Renal pelvis (tissue), 1 donor: ENCODE measurements at regions not wholly inside any gene's neighbourhood (a gene's known extent, or its start where the extent isn't known, plus 50 kb on each side); places are given as distances from the start of the nearest gene placed in this dataset.
A peak's percentile ranks its signal among the peaks of the same experiment; 100 is the strongest.
"Not testable (repeated sequence)": the region's sequence is repeated elsewhere in the genome, so short reads cannot be mapped to it uniquely, and the experiment has no call there.

Experiments used
- DNase-seq: peaks from one replicate; pipeline ENCODE4 v3.0.0-alpha.2; 2013

DNA sequence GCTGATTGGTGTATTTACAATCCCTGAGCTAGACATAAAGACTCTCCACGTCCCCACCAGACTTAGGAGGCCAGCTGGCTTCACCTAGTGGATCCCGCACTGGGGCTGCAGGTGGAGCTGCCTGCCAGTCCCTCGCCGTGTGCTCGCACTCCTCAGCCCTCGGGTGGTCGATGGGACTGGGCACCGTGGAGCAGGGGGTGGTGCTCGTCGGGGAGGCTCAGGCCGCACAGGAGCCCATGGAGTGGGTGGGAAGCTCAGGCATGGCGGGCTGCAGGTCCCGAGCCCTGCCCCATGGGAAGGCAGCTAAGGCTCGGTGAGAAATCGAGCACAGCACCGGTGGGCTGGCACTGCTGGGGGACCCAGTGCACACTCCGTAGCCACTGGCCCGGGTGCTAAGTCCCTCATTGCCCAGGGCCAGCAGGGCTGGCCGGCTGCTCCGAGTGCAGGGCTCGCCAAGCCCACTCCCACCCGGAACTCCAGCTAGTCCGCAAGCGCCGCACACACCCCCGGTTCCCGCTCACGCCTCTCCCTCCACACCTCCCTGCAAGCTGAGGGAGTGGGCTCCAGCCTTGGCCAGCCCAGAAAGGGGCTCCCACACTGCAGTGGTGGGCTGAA lies 1441.2 kb upstream of the ACVR2A start:
- DNase-seq: not testable (repeated sequence)

DNA sequence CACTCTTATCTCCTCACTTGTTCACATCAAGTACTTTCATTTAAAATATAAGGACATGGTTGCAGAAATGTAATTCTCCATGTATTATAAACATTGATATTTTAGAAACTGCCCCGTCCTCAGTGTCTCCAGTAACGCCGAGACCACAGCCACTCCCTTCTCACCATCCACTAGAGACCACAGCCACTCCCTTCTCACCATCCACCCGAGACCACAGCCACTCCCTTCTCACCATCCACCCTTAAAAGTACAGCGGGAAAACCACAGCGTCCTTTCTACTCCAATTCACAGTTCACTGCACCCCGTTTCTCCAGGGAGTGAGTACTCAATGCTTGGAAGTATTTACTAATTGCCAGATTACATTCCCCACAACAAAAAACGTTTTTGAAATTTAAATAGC lies 1452.2 kb upstream of the ACVR2A start:
- no peak for DNase-seq

- no peak for DNase-seq
Observed at GRCh38 chr2:146392186-146392585, 1452.6 kb upstream of the ACVR2A start.

- DNase-seq: no peak
Observed at GRCh38 chr2:146388757-146389156, 1456.1 kb upstream of the ACVR2A start.

DNA sequence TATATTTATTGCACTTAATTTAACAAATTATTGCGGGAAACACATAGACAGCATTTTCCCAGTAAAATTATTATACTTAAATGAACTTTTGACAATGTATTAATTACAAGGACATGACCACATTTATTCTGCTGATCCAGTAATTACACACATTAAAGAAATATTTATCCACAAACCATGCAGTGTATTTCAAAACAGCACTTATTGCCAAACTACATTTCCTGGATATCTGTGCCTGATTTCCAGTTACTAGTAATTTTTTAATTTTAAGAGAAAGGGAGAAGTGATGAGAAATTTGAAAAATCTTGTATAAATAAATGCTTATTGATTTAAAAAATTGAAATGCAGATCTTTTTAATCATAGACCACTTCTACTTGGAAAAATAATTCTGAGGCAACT lies 1458.7 kb upstream of the ACVR2A start:
- DNase-seq: peak; percentile 4

- no peak for DNase-seq
Observed at GRCh38 chr2:146385031-146385430, 1459.8 kb upstream of the ACVR2A start.

DNA sequence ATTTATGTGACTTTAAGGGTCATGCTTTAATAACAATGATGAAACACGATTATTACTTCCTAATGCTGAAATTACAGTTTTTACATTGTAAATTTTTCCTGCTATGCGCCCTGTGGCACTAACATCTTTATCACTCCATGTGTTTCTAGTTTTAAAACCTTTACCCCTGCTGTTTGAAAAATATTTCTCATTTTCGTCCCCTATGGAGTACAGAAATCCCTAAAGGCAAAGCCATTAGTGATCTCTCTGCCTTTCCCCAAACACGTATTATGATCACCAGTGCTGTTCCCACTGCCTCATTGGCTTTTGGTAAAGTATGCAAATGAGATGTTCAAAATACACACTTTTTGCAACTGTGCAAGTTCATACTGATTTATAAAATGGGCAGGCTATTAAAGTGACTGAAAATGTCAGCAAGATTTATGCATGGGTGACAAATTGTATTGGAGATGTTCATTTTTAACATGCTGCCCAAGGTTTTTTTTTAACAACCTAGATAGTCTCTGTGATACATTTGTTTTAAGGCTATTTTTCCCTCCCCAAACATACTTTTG lies 1468.2 kb upstream of the ACVR2A start:
- DNase-seq: no peak

DNA sequence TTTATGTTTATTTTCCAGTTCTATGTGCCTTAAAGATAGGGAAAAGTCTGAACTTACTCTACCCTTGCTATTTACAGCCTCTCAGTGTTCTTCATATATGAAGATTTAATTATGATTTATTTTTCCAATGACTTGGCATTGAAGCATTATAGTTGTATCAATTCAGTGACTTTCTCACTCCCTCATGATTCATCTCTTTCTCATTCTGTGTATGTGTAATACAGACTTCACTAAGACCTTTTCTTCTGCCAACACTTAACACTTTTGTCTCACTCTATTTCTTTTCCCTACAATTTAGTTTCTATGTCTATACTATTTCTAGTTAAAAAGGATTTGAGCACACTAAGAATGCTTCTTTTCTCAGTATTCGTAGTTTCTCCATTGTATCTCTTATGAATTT lies 1470.3 kb upstream of the ACVR2A start:
- DNase-seq: no peak

DNA sequence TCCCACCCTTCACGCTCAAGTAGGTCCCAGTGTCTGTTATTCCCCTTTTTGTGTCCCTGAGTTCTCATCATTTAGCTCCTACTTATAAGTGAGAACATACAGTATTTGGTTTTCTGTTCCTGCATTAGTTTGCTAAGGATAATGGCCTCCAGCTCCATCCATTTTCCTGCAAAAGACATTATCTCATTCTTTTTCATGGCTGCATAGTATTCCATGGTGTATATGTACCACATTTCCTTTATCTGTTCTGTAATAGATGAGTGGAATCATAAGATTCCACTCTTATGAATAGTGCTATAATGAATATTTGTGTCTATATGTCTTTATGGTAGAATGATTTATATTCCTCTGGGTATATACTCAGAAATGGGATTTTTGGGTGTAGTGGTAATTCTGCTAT lies 1473.5 kb upstream of the ACVR2A start:
- DNase-seq: not testable (repeated sequence)

- DNase-seq: no peak
Observed at GRCh38 chr2:146370826-146371225, 1474.0 kb upstream of the ACVR2A start.

DNA sequence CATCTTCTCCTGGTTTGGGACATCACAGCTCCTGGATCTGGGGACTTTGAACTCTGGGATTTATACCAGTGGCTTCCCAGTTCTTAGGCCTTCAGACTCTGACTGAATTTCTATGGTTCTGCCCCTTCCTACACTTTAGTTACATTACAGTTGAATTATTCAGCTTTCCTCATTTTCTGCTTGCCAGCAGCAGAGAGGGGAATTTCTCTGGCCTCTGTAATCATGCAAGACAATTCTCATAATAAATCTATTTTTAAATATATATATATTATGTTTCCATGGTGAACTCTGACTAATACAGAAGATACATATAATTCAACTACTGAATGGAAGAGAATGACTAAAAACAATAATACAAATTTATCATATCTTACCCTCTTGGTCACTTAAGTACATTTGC lies 1478.6 kb upstream of the ACVR2A start:
- DNase-seq: no peak

DNA sequence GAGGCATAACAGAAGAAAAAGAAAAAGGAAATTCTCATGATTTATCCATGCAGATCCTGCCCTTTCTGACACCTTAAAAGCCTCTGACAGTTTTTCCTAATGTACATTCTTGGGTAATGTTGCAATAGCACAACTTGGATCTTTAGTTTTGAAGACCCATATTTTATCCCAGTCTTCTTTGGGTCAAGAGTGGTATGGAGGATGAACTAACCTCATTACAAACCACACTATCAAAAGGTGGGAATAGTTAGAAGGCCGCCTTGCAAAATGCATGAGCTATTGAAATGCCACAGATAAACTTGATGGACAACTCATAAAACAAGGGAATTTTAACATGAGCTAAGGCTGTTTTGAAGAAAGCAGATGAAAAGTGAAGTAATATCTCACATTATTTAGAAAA lies 1479.8 kb upstream of the ACVR2A start:
- DNase-seq: no peak

- no peak for DNase-seq
Observed at GRCh38 chr2:146363731-146364130, 1481.1 kb upstream of the ACVR2A start.

DNA sequence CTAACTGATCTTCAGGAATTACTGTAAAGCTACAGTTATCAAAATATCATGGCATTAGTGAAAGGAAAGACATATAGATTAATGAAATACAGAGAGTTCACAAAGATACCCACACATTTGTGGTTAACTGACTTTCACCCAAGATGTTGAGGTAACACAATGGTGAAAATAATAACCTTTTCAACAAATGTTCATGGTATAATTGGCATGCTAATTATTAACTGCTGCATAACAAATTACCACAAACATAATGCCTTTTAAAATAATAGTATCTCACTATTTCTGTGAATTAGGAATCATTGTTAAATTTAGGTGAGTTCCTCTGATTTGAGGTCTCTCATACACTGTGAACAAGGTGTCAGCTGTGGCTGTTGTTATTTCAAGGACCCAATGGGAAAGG lies 1493.1 kb upstream of the ACVR2A start:
- DNase-seq: no peak

- DNase-seq: no peak
Observed at GRCh38 chr2:146349334-146349733, 1495.5 kb upstream of the ACVR2A start.

DNA sequence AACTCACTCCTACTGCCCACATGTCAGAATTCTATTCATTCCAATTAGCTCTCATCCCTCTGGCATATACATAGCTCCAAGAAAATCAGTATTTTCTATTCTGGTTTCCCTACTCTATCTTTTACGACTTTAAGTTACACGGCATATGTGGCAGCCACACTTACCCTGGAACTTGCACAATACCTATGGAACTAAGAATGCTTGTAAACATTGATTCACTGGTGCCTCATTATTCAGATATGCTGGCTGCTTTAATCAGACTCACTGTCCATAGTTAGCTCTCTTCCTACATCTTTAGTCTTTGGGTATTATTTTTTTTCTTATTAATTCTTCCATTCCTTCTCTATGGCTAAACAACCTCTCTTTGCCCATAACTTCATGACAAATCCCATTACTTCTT lies 1519.9 kb upstream of the ACVR2A start:
- DNase-seq: no peak

DNA sequence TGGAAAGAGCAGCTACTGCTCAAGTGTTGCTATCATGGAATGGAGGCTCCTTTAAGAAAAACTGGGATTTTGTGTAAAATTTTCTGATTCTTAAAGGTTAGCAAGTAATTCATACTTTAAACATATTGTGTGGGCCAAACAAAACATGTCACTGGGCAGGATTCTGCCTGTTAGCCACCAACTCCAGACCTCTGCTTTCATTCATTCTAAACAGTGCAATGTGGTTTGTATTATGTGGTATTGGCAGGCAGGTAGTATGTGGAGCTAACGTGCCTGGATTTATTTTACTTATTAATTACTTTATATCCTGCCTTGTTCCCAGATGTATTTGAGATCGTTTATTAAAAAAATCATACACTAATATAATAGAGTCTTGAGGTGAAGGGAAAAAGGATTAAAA lies 1521.3 kb upstream of the ACVR2A start:
- no peak for DNase-seq

DNA sequence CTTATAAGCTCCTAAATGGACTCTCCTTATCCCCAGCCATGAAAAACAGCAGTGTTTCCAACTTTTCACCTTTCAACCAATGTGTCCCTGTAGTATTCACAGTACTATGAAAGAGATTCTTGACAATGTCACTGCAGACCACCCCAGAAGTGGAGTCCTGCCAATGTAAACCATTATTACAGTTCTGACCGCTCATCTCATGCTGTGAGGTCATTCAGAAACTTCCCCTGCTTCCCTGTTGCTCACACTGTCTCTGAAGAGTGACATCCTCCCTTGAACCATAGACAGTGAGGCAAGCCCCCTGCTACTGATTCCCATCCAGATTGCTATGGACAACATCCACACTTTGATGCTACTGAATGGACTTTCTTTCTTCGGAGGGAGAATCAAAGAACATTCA lies 1523.7 kb upstream of the ACVR2A start:
- DNase-seq: peak; percentile 65

DNA sequence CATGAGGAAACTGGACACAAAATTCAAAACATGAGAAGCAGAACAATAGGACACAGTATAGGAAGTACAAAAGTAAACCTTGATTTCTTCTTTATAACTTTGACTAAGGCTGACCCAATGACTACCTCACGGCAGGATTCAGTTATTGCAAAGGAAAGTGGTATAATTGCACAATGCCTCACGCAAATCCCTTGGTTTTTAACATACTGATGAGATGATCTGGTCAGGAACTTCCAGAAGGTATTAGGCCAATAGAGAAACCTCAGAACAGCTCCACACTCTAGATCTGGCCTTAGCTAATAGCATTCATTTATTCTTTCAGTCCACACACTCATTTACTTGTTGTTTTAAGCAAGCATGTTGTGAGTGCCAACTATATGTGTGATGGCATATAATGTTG lies 1526.9 kb upstream of the ACVR2A start:
- no peak for DNase-seq

GRCh38 chr2:146312899-146313298 lies 1531.9 kb upstream of the ACVR2A start:
- peak; percentile 17 for DNase-seq

- no peak for DNase-seq
Observed at GRCh38 chr2:146305164-146305563, 1539.7 kb upstream of the ACVR2A start.

DNA sequence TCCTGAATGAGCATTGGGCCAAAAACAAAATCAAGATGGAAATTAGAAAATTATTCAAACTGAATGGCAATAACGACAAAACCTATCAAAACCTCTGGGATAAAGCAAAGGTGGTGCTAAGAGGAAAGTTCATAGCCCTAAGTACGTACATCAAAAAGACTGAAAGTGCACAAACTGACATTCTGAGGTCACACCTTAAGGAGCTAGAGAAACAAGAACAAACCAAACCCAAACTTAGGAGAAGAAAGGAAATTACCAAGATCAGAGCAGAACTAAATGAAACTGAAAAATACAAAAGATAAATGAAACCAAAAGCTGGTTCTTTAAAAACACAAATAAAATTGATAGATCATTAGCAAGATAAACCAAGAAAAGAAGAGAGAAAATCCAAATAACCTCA lies 1543.5 kb upstream of the ACVR2A start:
- DNase-seq: no peak

DNA sequence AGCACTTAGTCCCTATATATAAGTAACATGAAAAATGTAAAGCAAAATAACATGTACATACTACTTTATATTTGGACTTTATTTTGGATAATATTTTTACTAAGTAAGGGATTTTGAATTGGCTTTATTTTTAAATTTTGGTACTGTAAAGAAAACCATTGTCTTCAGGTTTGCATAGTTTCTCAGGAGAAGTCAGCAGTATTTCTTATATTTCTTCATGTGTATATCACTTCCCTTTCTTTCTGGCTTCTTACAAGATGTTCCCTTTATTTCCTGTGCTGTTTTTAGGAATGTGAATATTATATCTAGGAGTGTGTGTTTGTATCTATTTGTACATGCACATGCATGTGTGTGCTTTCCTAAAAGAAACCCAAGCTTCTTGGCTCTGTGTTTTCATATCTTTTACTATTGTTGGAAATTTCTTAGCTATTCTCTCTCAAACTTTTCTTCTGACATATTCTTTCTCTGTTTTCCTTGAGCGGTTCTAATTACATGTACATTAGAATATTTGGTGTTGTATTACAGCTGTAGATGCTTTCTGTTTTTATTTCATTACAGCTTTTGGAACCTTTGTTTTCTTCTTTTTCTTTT lies 1549.7 kb upstream of the ACVR2A start:
- DNase-seq: no peak

- no peak for DNase-seq
Observed at GRCh38 chr2:146287281-146287680, 1557.5 kb upstream of the ACVR2A start.
